Spleen (tissue), 7 donors: ENCODE measurements at regions not wholly inside any gene's neighbourhood (a gene's known extent, or its start where the extent isn't known, plus 50 kb on each side); places are given as distances from the start of the nearest gene placed in this dataset.

Experiments
- CTCF ChIP-seq, 11 experiments: fragments of 200-600 bp in 7 of 11; fragments of 450-650 bp in 4 of 11; sonication (generic) in 4 of 11; IDR thresholded peaks in 8 of 11; conservative IDR thresholded peaks in 3 of 11; 1 replicate in 7 of 11; 2 replicates in 4 of 11; pipeline versions ENCODE4 v1.4.0 to v1.8.0; 2016 to 2021; ENCODE audit warnings: antibody characterized with exemption in 11 of 11, inconsistent platforms in 4 of 11, mild to moderate bottlenecking in 1 of 11
- POLR2A ChIP-seq, 3 donors: fragments of 450-650 bp; IDR thresholded peaks; one replicate each; pipeline ENCODE4 v1.5.1; 2017; ENCODE audit warnings: antibody characterized with exemption in 3 of 3, mild to moderate bottlenecking in 1 of 3
- donor health status: DM: no; HTN: no; CAD: no; lungs with moderate emphysema.
- donor health status: DM: no; HTN: no; CAD: no.
- donor health status: DM: no; HTN: no; CAD: no.

GRCh38 chr10:76686201-76686600, 951.4 kb downstream of the KCNMA1 start:
- TF ChIP-seq CTCF (IDR thresholded peaks at IDR 0.05 in 8 of 11, conservative IDR thresholded peaks at IDR 0.05 in 3 of 11) (no peak), POLR2A (IDR thresholded peaks at IDR 0.05) (no peak)
